ENCODE measurements at regions not wholly inside any gene's neighbourhood (a gene's known extent, or its start where the extent isn't known, plus 50 kb on each side); places are given as distances from the start of the nearest gene placed in this dataset.

DNA sequence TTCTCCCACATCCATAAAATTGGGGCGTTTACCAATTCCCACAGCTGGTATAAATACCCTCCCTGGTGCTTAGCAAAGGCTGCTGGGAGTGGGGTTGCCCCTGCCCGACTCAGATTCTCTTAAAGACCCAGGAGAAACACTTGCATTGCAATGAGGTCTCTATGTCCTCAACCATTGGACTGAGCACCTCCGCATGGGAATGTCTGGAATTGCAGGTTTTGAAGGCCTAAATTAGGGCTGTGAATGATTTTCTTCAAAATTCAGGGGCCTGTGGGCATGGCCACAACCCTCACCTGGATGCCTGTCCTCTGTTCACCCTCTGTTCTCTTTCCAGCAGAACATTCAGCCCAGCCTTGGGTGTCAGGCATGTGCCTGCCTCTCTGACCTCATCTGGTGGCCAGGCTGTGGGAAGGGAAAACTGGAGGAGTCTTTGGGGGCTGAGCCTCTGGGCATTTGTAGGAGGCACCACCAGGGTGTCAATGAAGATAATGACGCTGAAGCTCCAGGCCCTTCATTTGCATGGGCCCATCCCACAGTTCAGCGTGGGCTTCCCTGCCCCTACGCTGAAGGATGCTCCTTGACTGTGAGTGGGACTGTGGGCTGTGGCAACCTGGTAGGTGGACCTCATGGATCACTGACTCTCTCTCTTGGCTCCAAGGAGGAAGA is 52.7 kb upstream of the MYEOV start:
- no peak overlapping the region for H4K8ac ChIP-seq (ENCODE audit: low read depth, low read length)
- no peak overlapping the region for H2BK12ac ChIP-seq (ENCODE audit: low read length)
- H3K9me3 ChIP-seq (ENCODE audit: insufficient read depth, low read depth, low read length): peaks cover 4% of the 10 kb centered on the region
- no peak overlapping the region for H4K91ac ChIP-seq (ENCODE audit: low read depth, low read length)
- H3K4me2 ChIP-seq (ENCODE audit: low read length): no peak overlapping the region
- H2AFZ ChIP-seq (ENCODE audit: insufficient read depth, low read length, poor library complexity): no peak overlapping the region
- no peaks in the 10 kb centered on the region for H3K27me3 ChIP-seq (ENCODE audit: insufficient read depth, low read length)
- no peaks in the 10 kb centered on the region for H3K79me2 ChIP-seq (ENCODE audit: control insufficient read depth, insufficient read depth, low read length, poor library complexity)
- H3K4ac ChIP-seq (ENCODE audit: low read depth, low read length): no peak overlapping the region
- no peak overlapping the region for H2AK5ac ChIP-seq (ENCODE audit: low read length)
- no peaks in the 10 kb centered on the region for H3K36me3 ChIP-seq (ENCODE audit: control insufficient read depth in 1 of 2, insufficient read depth in 2 of 2, low read length in 2 of 2)
- H3K23ac ChIP-seq (ENCODE audit: low read length): no peak overlapping the region
- H2BK5ac ChIP-seq (ENCODE audit: low read depth, low read length, poor library complexity): no peak overlapping the region
- DNase-seq: no peak
- H3K27ac ChIP-seq (ENCODE audit: low read depth, low read length): no peak overlapping the region
- no peak overlapping the region for H3K18ac ChIP-seq (ENCODE audit: low read length)
- no peak overlapping the region for H4K12ac ChIP-seq (ENCODE audit: low read depth, low read length)
- H3K14ac ChIP-seq (ENCODE audit: low read length): no peak overlapping the region
- no peaks in the 10 kb centered on the region for H3K79me1 ChIP-seq (ENCODE audit: low read length)
- H3K4me3 ChIP-seq (ENCODE audit: low read depth, low read length): no peak overlapping the region
- no CpG with 5 or more reads among the region's 6 CpGs for WGBS (ENCODE audit: extremely low coverage, insufficient coverage, insufficient read length)
- no peaks in the 10 kb centered on the region for H3K4me1 ChIP-seq (ENCODE audit: control insufficient read depth in 1 of 2, insufficient read depth in 2 of 2, low read length in 2 of 2)
- H3K9ac ChIP-seq (ENCODE audit: low read length): no peak overlapping the region
- H2BK120ac ChIP-seq (ENCODE audit: insufficient read depth, low read length, poor library complexity): no peak overlapping the region

DNA sequence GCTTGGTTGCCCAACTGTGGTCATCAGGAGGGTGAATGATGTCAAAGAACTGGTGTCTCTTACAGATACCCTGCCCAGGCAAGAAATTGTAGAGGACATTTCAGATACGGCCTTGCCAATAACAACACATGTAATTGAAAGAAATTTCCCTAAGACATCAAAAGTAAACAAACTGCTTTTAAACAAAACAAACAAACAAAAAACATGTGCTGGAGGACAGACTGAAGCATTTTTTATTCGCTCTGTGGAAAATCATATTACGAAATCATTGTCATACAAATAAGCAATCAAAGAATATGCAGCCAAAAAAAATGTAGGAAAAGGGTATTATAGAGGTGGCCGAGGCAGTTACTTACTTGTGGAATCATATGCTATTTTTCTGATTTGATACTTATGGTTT is 52.1 kb upstream of the MYEOV start:
- WGBS (ENCODE audit: extremely low coverage, insufficient coverage, insufficient read length): no CpG with 5 or more reads among the region's 4 CpGs
- no peaks in the 10 kb centered on the region for H3K4me1 ChIP-seq (ENCODE audit: control insufficient read depth in 1 of 2, insufficient read depth in 2 of 2, low read length in 2 of 2)

GRCh38 chr11:69242266-69242920 is 51.6 kb upstream of the MYEOV start:
- H3K4me1 ChIP-seq (ENCODE audit: control insufficient read depth in 1 of 2, insufficient read depth in 2 of 2, low read length in 2 of 2): no peaks in the 10 kb centered on the region
- H3K79me2 ChIP-seq (ENCODE audit: control insufficient read depth, insufficient read depth, low read length, poor library complexity): no peaks in the 10 kb centered on the region
- H2BK120ac ChIP-seq (ENCODE audit: insufficient read depth, low read length, poor library complexity): no peak overlapping the region
- no CpG with 5 or more reads among the region's 3 CpGs for WGBS (ENCODE audit: extremely low coverage, insufficient coverage, insufficient read length)
- no peaks in the 10 kb centered on the region for H3K36me3 ChIP-seq (ENCODE audit: control insufficient read depth in 1 of 2, insufficient read depth in 2 of 2, low read length in 2 of 2)
- H2BK12ac ChIP-seq (ENCODE audit: low read length): no peak overlapping the region
- no peak overlapping the region for H3K9ac ChIP-seq (ENCODE audit: low read length)
- H4K8ac ChIP-seq (ENCODE audit: low read depth, low read length): no peak overlapping the region
- no peak overlapping the region for H3K4ac ChIP-seq (ENCODE audit: low read depth, low read length)
- DNase-seq: no peak
- peaks cover 4% of the 10 kb centered on the region for H3K9me3 ChIP-seq (ENCODE audit: insufficient read depth, low read depth, low read length)
- no peaks in the 10 kb centered on the region for H3K27me3 ChIP-seq (ENCODE audit: insufficient read depth, low read length)
- H3K4me2 ChIP-seq (ENCODE audit: low read length): no peak overlapping the region
- H2BK5ac ChIP-seq (ENCODE audit: low read depth, low read length, poor library complexity): no peak overlapping the region
- no peak overlapping the region for H3K23ac ChIP-seq (ENCODE audit: low read length)
- no peak overlapping the region for H3K27ac ChIP-seq (ENCODE audit: low read depth, low read length)
- no peak overlapping the region for H3K18ac ChIP-seq (ENCODE audit: low read length)
- H2AFZ ChIP-seq (ENCODE audit: insufficient read depth, low read length, poor library complexity): no peak overlapping the region
- H3K79me1 ChIP-seq (ENCODE audit: low read length): no peaks in the 10 kb centered on the region
- no peak overlapping the region for H2AK5ac ChIP-seq (ENCODE audit: low read length)
- H3K4me3 ChIP-seq (ENCODE audit: low read depth, low read length): peak overlapping the region; percentile 4
- H3K14ac ChIP-seq (ENCODE audit: low read length): no peak overlapping the region
- H4K12ac ChIP-seq (ENCODE audit: low read depth, low read length): no peak overlapping the region
- H4K91ac ChIP-seq (ENCODE audit: low read depth, low read length): no peak overlapping the region

More for the DNA sequence above, 52.1 kb upstream of the MYEOV start:
- H3K4ac ChIP-seq (ENCODE audit: low read depth, low read length): no peak overlapping the region
- H3K27ac ChIP-seq (ENCODE audit: low read depth, low read length): no peak overlapping the region
- no peak for DNase-seq
- H4K91ac ChIP-seq (ENCODE audit: low read depth, low read length): no peak overlapping the region
- no peak overlapping the region for H4K8ac ChIP-seq (ENCODE audit: low read depth, low read length)
- H3K9ac ChIP-seq (ENCODE audit: low read length): no peak overlapping the region
- H3K4me2 ChIP-seq (ENCODE audit: low read length): no peak overlapping the region
- H2BK12ac ChIP-seq (ENCODE audit: low read length): no peak overlapping the region
- H2BK120ac ChIP-seq (ENCODE audit: insufficient read depth, low read length, poor library complexity): no peak overlapping the region
- H2AK5ac ChIP-seq (ENCODE audit: low read length): no peak overlapping the region
- no peak overlapping the region for H3K4me3 ChIP-seq (ENCODE audit: low read depth, low read length)
- H2AFZ ChIP-seq (ENCODE audit: insufficient read depth, low read length, poor library complexity): no peak overlapping the region
- H3K36me3 ChIP-seq (ENCODE audit: control insufficient read depth in 1 of 2, insufficient read depth in 2 of 2, low read length in 2 of 2): no peaks in the 10 kb centered on the region
- no peak overlapping the region for H3K14ac ChIP-seq (ENCODE audit: low read length)
- no peak overlapping the region for H3K18ac ChIP-seq (ENCODE audit: low read length)
- H3K9me3 ChIP-seq (ENCODE audit: insufficient read depth, low read depth, low read length): peaks cover 4% of the 10 kb centered on the region
- H4K12ac ChIP-seq (ENCODE audit: low read depth, low read length): no peak overlapping the region
- no peak overlapping the region for H2BK5ac ChIP-seq (ENCODE audit: low read depth, low read length, poor library complexity)
- H3K27me3 ChIP-seq (ENCODE audit: insufficient read depth, low read length): no peaks in the 10 kb centered on the region
- H3K79me2 ChIP-seq (ENCODE audit: control insufficient read depth, insufficient read depth, low read length, poor library complexity): no peaks in the 10 kb centered on the region
- no peak overlapping the region for H3K23ac ChIP-seq (ENCODE audit: low read length)
- no peaks in the 10 kb centered on the region for H3K79me1 ChIP-seq (ENCODE audit: low read length)

DNA sequence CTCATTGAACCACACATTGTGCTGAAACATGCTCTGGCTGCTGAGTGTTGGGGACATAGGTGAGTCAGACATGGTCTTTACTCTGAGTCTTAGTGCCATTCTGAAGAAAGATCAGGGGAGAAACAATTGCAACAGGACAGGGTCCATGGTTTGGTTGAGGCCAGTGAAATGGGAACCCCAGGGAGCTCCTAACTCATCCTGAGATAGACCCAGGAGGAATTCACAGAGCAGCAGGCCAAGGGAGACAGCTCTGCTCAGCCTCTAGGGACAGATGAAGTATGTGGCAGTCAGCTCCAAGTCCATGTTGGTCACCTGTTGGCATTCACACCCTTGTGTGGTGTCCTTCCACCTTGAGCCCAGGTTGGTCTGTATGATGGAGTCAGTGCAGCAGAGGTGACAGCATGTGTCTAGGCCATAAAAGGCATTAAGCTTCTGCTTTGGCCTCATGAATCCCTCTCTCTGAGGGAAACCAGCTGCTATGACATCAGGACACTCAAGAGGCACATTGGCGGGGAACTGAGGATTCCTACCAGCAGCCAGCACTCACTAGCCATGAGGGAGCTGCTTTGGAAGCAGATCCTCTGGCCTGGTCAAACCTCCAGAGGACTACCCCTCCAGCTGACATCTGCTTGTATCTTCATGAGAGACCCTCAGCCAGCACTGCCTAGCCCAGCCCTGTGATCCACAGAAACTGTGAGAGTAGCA is 50.3 kb upstream of the MYEOV start:
- H3K36me3 ChIP-seq (ENCODE audit: control insufficient read depth in 1 of 2, insufficient read depth in 2 of 2, low read length in 2 of 2): no peaks in the 10 kb centered on the region
- no peak overlapping the region for H3K4ac ChIP-seq (ENCODE audit: low read depth, low read length)
- H2AK5ac ChIP-seq (ENCODE audit: low read length): no peak overlapping the region
- H3K9me3 ChIP-seq (ENCODE audit: insufficient read depth, low read depth, low read length): peaks cover 4% of the 10 kb centered on the region
- H3K23ac ChIP-seq (ENCODE audit: low read length): no peak overlapping the region
- H2BK5ac ChIP-seq (ENCODE audit: low read depth, low read length, poor library complexity): no peak overlapping the region
- no peak overlapping the region for H3K27ac ChIP-seq (ENCODE audit: low read depth, low read length)
- no peak for DNase-seq
- no peaks in the 10 kb centered on the region for H3K79me1 ChIP-seq (ENCODE audit: low read length)
- H3K79me2 ChIP-seq (ENCODE audit: control insufficient read depth, insufficient read depth, low read length, poor library complexity): no peaks in the 10 kb centered on the region
- no peaks in the 10 kb centered on the region for H3K4me1 ChIP-seq (ENCODE audit: control insufficient read depth in 1 of 2, insufficient read depth in 2 of 2, low read length in 2 of 2)
- no peak overlapping the region for H2BK12ac ChIP-seq (ENCODE audit: low read length)
- no peak overlapping the region for H2BK120ac ChIP-seq (ENCODE audit: insufficient read depth, low read length, poor library complexity)
- no peak overlapping the region for H3K18ac ChIP-seq (ENCODE audit: low read length)
- no peak overlapping the region for H2AFZ ChIP-seq (ENCODE audit: insufficient read depth, low read length, poor library complexity)
- no peak overlapping the region for H3K14ac ChIP-seq (ENCODE audit: low read length)
- H3K27me3 ChIP-seq (ENCODE audit: insufficient read depth, low read length): no peaks in the 10 kb centered on the region
- H3K4me3 ChIP-seq (ENCODE audit: low read depth, low read length): no peak overlapping the region
- no peak overlapping the region for H4K91ac ChIP-seq (ENCODE audit: low read depth, low read length)
- WGBS (ENCODE audit: extremely low coverage, insufficient coverage, insufficient read length): no CpG with 5 or more reads among the region's 1 CpG
- no peak overlapping the region for H4K8ac ChIP-seq (ENCODE audit: low read depth, low read length)
- no peak overlapping the region for H4K12ac ChIP-seq (ENCODE audit: low read depth, low read length)
- no peak overlapping the region for H3K9ac ChIP-seq (ENCODE audit: low read length)
- H3K4me2 ChIP-seq (ENCODE audit: low read length): no peak overlapping the region

Data from trophoblast cell (in vitro differentiated cells and primary cell).